Thyroid gland (tissue), 4 donors: ENCODE measurements at regions not wholly inside any gene's neighbourhood (a gene's known extent, or its start where the extent isn't known, plus 50 kb on each side); places are given as distances from the start of the nearest gene placed in this dataset.
"Not testable (repeated sequence)": the region's sequence is repeated elsewhere in the genome, so short reads cannot be mapped to it uniquely, and the experiment has no call there.

Experiments
- CTCF ChIP-seq, 6 experiments: fragments of 200-600 bp in 3 of 6; fragments of 450-650 bp in 3 of 6; sonication (generic) in 3 of 6; IDR thresholded peaks; one replicate each; pipeline ENCODE4 v1.5.1; 2016 to 2019; ENCODE audit warnings: antibody characterized with exemption in 6 of 6, mild to moderate bottlenecking in 2 of 6, inconsistent platforms in 1 of 6, moderate library complexity in 1 of 6
- POLR2A ChIP-seq, 2 donors: fragments of 450-650 bp; IDR thresholded peaks; one replicate each; pipeline ENCODE4 v1.6.1; 2017; ENCODE audit warnings: antibody characterized with exemption in 2 of 2, mild to moderate bottlenecking in 2 of 2, moderate library complexity in 1 of 2

- not testable (repeated sequence) for TF ChIP-seq POLR2A, CTCF (IDR thresholded peaks at IDR 0.05)
Observed at GRCh38 chr9:33676194-33676745, 119.1 kb upstream of the PRSS3 start.
